GM12865 (cell line): ENCODE measurements at regions not wholly inside any gene's neighbourhood (a gene's known extent, or its start where the extent isn't known, plus 50 kb on each side); places are given as distances from the start of the nearest gene placed in this dataset.

Experiments
- DNase-seq: peaks from one replicate; pipeline ENCODE4 v3.0.0; 2010; ENCODE audit warnings: low read depth
- H3K4me3 ChIP-seq: 2 replicates; pipeline ENCODE4 v1.5.1; 2011; ENCODE audit warnings: mild to moderate bottlenecking, low read depth, low read length, control low read depth
- TF ChIP-seq, protein P1 (sequence below): IDR thresholded peaks from 2 replicates; pipeline ENCODE4 v1.5.1; 2011; ENCODE audit warnings: low read length, control low read depth, low read depth, inconsistent platforms; ENCODE audit not compliant: insufficient read depth; ENCODE audit errors: missing control alignments

GRCh38 chr18:78595924-78596573, 383.6 kb upstream of the SALL3 start:
- no peak overlapping the region for H3K4me3 ChIP-seq
- TF ChIP-seq, protein P1, sequence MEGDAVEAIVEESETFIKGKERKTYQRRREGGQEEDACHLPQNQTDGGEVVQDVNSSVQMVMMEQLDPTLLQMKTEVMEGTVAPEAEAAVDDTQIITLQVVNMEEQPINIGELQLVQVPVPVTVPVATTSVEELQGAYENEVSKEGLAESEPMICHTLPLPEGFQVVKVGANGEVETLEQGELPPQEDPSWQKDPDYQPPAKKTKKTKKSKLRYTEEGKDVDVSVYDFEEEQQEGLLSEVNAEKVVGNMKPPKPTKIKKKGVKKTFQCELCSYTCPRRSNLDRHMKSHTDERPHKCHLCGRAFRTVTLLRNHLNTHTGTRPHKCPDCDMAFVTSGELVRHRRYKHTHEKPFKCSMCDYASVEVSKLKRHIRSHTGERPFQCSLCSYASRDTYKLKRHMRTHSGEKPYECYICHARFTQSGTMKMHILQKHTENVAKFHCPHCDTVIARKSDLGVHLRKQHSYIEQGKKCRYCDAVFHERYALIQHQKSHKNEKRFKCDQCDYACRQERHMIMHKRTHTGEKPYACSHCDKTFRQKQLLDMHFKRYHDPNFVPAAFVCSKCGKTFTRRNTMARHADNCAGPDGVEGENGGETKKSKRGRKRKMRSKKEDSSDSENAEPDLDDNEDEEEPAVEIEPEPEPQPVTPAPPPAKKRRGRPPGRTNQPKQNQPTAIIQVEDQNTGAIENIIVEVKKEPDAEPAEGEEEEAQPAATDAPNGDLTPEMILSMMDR = no peak
- DNase-seq = no peak

DNA sequence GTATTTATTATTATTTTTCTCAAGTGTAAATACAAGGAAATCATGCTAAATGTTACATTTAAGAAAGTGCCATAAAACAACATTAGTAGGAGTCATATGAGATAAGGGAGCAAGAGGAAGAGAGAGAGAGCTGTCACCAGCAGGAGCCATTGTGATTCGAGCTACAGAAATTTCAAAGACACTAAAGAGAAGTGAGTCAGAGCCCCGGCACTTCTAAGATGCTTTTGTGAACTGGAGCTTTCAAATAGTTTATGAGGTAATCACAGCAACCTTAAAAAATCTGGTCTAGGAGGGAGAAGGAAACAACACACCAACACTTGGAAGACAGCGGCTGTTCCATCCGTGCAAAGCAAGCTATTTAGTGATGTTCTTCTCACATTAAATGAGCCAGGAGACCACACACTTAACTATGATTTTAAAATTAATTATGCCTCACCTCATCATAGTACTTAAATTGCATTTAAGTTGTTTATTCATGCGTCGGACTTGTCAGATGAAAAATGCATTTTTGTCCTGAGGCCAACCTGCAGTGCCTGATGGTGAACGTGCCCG, 382.7 kb upstream of the SALL3 start:
- DNase-seq = no peak
- TF ChIP-seq, protein P1 = no peak
- H3K4me3 ChIP-seq = no peak overlapping the region

- TF ChIP-seq, protein P1 = no peak
- no peak overlapping the region for H3K4me3 ChIP-seq
- DNase-seq = no peak
Observed at GRCh38 chr18:78601349-78601748, 378.3 kb upstream of the SALL3 start.

- TF ChIP-seq, protein P1 = no peak
- DNase-seq = no peak
- H3K4me3 ChIP-seq = no peak overlapping the region
Observed at GRCh38 chr18:78601923-78602322, 377.7 kb upstream of the SALL3 start.

- H3K4me3 ChIP-seq = no peak overlapping the region
- DNase-seq = no peak
- TF ChIP-seq, protein P1 = no peak
Observed at GRCh38 chr18:78602430-78602829, 377.2 kb upstream of the SALL3 start.

GRCh38 chr18:78603102-78603983, 376.3 kb upstream of the SALL3 start:
- DNase-seq = no peak
- no peak overlapping the region for H3K4me3 ChIP-seq
- TF ChIP-seq, protein P1 = no peak
